Neural cell (in vitro differentiated cells): ENCODE measurements at regions not wholly inside any gene's neighbourhood (a gene's known extent, or its start where the extent isn't known, plus 50 kb on each side); places are given as distances from the start of the nearest gene placed in this dataset.

Experiments
- H2AFZ ChIP-seq: fragments of 200-600, 300-800 bp; sonication (generic), shearing (Covaris generic); 2 replicates; pipeline ENCODE4 v1.6.0; 2014; ENCODE audit warnings: low read depth, mild to moderate bottlenecking, antibody characterized with exemption, low read length, moderate library complexity
- H3F3A ChIP-seq: fragments of 200-600 bp; shearing (Covaris generic); 2 replicates; pipeline ENCODE4 v1.6.1; 2016; ENCODE audit warnings: mild to moderate bottlenecking, moderate library complexity, mixed read lengths, antibody characterized with exemption, low read length; ENCODE audit not compliant: insufficient read depth, poor library complexity, severe bottlenecking
- H3K27ac ChIP-seq: fragments of 200-600, 300-800 bp; sonication (generic), shearing (Covaris generic); 2 replicates; pipeline ENCODE4 v1.5.1; 2014; ENCODE audit warnings: mild to moderate bottlenecking, low read length, moderate library complexity
- H3K27me3 ChIP-seq: fragments of 300-800, 200-600 bp; sonication (generic), shearing (Covaris generic); 2 replicates; pipeline ENCODE4 v1.6.0; 2014; ENCODE audit warnings: mild to moderate bottlenecking, low read depth, low read length, moderate library complexity; ENCODE audit not compliant: insufficient read depth
- H3K36me3 ChIP-seq: fragments of 300-800, 200-600 bp; sonication (generic), shearing (Covaris generic); 2 replicates; pipeline ENCODE4 v1.5.1; 2014; ENCODE audit warnings: mild to moderate bottlenecking, antibody characterized with exemption, low read length, moderate library complexity; ENCODE audit not compliant: insufficient read depth
- H3K4me2 ChIP-seq: fragments of 300-800, 200-600 bp; sonication (generic), shearing (Covaris generic); 2 replicates; pipeline ENCODE4 v1.6.0; 2014; ENCODE audit warnings: mild to moderate bottlenecking, low read length
- H3K4me3 ChIP-seq: fragments of 300-800, 200-600 bp; sonication (generic), shearing (Covaris generic); 2 replicates; pipeline ENCODE4 v1.5.1; 2014; ENCODE audit warnings: mild to moderate bottlenecking, low read length, moderate library complexity
- H3K79me2 ChIP-seq: fragments of 200-600 bp; shearing (Covaris generic); replicated peaks from 2 replicates; pipeline ENCODE4 v1.6.0; 2014; ENCODE audit warnings: mild to moderate bottlenecking, low read length, moderate library complexity; ENCODE audit not compliant: insufficient read depth
- H3K9ac ChIP-seq: fragments of 300-800, 200-600 bp; sonication (generic), shearing (Covaris generic); 2 replicates; pipeline ENCODE4 v1.6.1; 2016; ENCODE audit warnings: mild to moderate bottlenecking, low read length, mixed read lengths
- H3K9me2 ChIP-seq: fragments of 200-600 bp; shearing (Covaris generic); 2 replicates; pipeline ENCODE4 v1.6.1; 2016; ENCODE audit warnings: mild to moderate bottlenecking, low read length, mixed read lengths; ENCODE audit not compliant: insufficient read depth
- H3K9me3 ChIP-seq: fragments of 200-600, 300-800 bp; sonication (generic), shearing (Covaris generic); 2 replicates; pipeline ENCODE4 v1.6.1; 2016; ENCODE audit warnings: mild to moderate bottlenecking, mixed run types, low read length, moderate library complexity, mixed read lengths
- H4K20me1 ChIP-seq: fragments of 200-600 bp; shearing (Covaris generic); 2 replicates; pipeline ENCODE4 v1.6.1; 2016; ENCODE audit warnings: mild to moderate bottlenecking, mixed run types; ENCODE audit not compliant: insufficient read depth
- EP300 ChIP-seq: fragments of 450-650 bp; conservative IDR thresholded peaks from 2 replicates; pipeline ENCODE4 v1.6.1; 2014; ENCODE audit warnings: antibody characterized with exemption, mild to moderate bottlenecking, moderate library complexity; ENCODE audit not compliant: poor library complexity, severe bottlenecking
- EZH2 ChIP-seq: fragments of 200-600, 300-800 bp; shearing (Covaris generic), sonication (generic); IDR thresholded peaks from 2 replicates; pipeline ENCODE4 v1.6.1; 2014; ENCODE audit warnings: antibody characterized with exemption, low read length, borderline replicate concordance, mild to moderate bottlenecking; ENCODE audit not compliant: insufficient read depth, poor library complexity, severe bottlenecking
- MXI1 ChIP-seq: fragments of 450-650 bp; conservative IDR thresholded peaks from 2 replicates; pipeline ENCODE4 v1.6.1; 2014; ENCODE audit warnings: antibody characterized with exemption, mild to moderate bottlenecking; ENCODE audit not compliant: poor library complexity, severe bottlenecking
- POLR2AphosphoS5 ChIP-seq: IDR thresholded peaks from 2 replicates; pipeline ENCODE4 v1.6.1; 2012
- RAD21 ChIP-seq: fragments of 450-650 bp; conservative IDR thresholded peaks from 2 replicates; pipeline ENCODE4 v1.6.1; 2014; ENCODE audit warnings: antibody characterized with exemption, mild to moderate bottlenecking, moderate library complexity
- SMC3 ChIP-seq: fragments of 450-650 bp; conservative IDR thresholded peaks from 2 replicates; pipeline ENCODE4 v1.6.1; 2014; ENCODE audit warnings: antibody characterized with exemption, mild to moderate bottlenecking, moderate library complexity; ENCODE audit not compliant: poor library complexity
- TAF1 ChIP-seq: IDR thresholded peaks from 2 replicates; pipeline ENCODE4 v1.6.1; 2012; ENCODE audit warnings: low read depth
- TF ChIP-seq, protein P1 (sequence below): fragments of 450-650 bp; IDR thresholded peaks from 2 replicates; pipeline ENCODE4 v1.5.1; 2014; ENCODE audit warnings: antibody characterized with exemption, mild to moderate bottlenecking, moderate library complexity; ENCODE audit not compliant: poor library complexity, severe bottlenecking
- TF ChIP-seq, protein P2 (sequence below): IDR thresholded peaks from 2 replicates; pipeline ENCODE4 v1.6.1; 2012; ENCODE audit warnings: borderline replicate concordance

DNA sequence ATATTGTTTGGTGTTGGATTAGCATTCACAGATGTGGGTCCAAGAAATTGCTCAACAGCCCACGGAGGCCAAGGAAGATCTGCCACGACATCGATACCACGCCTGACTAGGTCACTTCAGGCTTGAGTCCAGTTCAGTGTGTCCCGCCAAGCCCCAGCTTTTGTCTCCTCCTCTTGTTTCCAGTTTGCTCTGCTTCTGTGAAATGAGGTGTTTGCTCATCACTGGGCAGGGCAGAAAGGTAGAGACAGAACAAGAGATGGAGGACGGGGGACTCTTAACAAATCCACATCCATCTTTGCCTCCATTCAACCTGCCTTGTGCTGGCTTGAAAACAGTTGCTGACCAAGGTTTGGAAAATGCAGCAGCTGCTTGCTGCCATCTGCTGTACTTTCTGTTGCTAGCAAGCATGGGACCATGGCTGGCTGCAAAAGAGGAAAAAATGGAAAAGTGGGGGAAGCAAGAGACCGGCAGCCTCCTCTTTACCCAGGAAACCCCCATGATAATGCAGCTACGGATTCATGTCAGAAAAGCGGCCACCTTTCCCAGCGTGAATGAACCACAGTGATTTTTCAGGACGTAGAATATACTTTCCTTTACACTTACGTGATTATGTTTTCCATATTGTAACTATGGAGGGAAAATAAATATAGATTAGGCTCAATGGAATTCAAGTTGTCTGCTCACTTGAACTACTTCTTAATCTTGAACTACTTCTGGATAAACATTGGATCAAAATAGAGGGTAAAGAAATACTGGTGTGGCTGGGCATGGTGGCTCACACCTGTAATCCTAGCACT lies 80.2 kb upstream of the GREM2 start:
- Histone ChIP-seq H3K9me2 (no peaks in the 10 kb centered on the region), H3K9ac (no peak overlapping the region), H3K36me3 (no peaks in the 10 kb centered on the region), H3K79me2 (no peaks in the 10 kb centered on the region), H3K27ac (no peak overlapping the region), H2AFZ (no peak overlapping the region), H3K9me3 (no peaks in the 10 kb centered on the region), H3F3A (no peaks in the 10 kb centered on the region), H3K4me3 (no peak overlapping the region), H3K4me2 (no peak overlapping the region), H3K27me3 (no peaks in the 10 kb centered on the region), H4K20me1 (no peaks in the 10 kb centered on the region)
- TF ChIP-seq, protein P1, sequence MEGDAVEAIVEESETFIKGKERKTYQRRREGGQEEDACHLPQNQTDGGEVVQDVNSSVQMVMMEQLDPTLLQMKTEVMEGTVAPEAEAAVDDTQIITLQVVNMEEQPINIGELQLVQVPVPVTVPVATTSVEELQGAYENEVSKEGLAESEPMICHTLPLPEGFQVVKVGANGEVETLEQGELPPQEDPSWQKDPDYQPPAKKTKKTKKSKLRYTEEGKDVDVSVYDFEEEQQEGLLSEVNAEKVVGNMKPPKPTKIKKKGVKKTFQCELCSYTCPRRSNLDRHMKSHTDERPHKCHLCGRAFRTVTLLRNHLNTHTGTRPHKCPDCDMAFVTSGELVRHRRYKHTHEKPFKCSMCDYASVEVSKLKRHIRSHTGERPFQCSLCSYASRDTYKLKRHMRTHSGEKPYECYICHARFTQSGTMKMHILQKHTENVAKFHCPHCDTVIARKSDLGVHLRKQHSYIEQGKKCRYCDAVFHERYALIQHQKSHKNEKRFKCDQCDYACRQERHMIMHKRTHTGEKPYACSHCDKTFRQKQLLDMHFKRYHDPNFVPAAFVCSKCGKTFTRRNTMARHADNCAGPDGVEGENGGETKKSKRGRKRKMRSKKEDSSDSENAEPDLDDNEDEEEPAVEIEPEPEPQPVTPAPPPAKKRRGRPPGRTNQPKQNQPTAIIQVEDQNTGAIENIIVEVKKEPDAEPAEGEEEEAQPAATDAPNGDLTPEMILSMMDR: peak; percentile 90
- TF ChIP-seq RAD21 (peak; percentile 96), TAF1 (no peak), SMC3 (peak; percentile 96), MXI1 (no peak)
- TF ChIP-seq, protein P2, sequence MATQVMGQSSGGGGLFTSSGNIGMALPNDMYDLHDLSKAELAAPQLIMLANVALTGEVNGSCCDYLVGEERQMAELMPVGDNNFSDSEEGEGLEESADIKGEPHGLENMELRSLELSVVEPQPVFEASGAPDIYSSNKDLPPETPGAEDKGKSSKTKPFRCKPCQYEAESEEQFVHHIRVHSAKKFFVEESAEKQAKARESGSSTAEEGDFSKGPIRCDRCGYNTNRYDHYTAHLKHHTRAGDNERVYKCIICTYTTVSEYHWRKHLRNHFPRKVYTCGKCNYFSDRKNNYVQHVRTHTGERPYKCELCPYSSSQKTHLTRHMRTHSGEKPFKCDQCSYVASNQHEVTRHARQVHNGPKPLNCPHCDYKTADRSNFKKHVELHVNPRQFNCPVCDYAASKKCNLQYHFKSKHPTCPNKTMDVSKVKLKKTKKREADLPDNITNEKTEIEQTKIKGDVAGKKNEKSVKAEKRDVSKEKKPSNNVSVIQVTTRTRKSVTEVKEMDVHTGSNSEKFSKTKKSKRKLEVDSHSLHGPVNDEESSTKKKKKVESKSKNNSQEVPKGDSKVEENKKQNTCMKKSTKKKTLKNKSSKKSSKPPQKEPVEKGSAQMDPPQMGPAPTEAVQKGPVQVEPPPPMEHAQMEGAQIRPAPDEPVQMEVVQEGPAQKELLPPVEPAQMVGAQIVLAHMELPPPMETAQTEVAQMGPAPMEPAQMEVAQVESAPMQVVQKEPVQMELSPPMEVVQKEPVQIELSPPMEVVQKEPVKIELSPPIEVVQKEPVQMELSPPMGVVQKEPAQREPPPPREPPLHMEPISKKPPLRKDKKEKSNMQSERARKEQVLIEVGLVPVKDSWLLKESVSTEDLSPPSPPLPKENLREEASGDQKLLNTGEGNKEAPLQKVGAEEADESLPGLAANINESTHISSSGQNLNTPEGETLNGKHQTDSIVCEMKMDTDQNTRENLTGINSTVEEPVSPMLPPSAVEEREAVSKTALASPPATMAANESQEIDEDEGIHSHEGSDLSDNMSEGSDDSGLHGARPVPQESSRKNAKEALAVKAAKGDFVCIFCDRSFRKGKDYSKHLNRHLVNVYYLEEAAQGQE: no peak

DNA sequence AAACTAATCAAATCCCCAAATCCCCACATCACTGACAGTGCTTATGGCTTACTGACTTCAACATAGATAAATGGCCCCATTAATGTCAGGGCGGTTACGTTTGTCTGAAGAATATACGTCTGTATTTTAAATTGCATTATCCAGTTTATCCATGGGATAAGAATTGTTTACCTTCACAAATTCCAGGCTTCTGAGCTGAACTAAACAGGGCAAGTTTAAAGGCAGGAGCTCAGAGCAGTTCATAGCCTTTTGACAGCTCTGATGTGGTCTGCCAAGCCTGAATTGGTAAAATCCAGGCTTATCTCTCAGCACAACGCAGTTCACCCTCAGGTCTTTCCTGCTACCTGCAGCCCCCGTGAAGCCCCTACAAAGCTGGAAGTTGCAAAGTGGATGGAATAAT lies 79.5 kb upstream of the GREM2 start:
- Histone ChIP-seq H3K36me3 (no peaks in the 10 kb centered on the region), H2AFZ (no peak overlapping the region), H3K9me2 (no peaks in the 10 kb centered on the region), H3K4me3 (no peak overlapping the region), H4K20me1 (no peaks in the 10 kb centered on the region), H3F3A (no peaks in the 10 kb centered on the region), H3K9ac (no peak overlapping the region), H3K4me2 (no peak overlapping the region), H3K27me3 (no peaks in the 10 kb centered on the region), H3K9me3 (no peaks in the 10 kb centered on the region), H3K27ac (no peak overlapping the region), H3K79me2 (no peaks in the 10 kb centered on the region)
- TF ChIP-seq, protein P1: no peak
- TF ChIP-seq SMC3: no peak
- TF ChIP-seq EP300: no peak
- no peak for TF ChIP-seq RAD21
- no peak for TF ChIP-seq EZH2
- TF ChIP-seq MXI1: no peak
- TF ChIP-seq TAF1: no peak
- no peak for TF ChIP-seq POLR2AphosphoS5
- TF ChIP-seq, protein P2: no peak
